HG03439 (cell line): ENCODE measurements at regions not wholly inside any gene's neighbourhood (a gene's known extent, or its start where the extent isn't known, plus 50 kb on each side); places are given as distances from the start of the nearest gene placed in this dataset.

Experiments used
- ATAC-seq: cut with Tn5 transposase; IDR thresholded peaks from one replicate; pipeline ENCODE4 v1.9.1; 2021; ENCODE audit warnings: mild to moderate bottlenecking, moderate library complexity; ENCODE audit not compliant: unreplicated experiment

DNA sequence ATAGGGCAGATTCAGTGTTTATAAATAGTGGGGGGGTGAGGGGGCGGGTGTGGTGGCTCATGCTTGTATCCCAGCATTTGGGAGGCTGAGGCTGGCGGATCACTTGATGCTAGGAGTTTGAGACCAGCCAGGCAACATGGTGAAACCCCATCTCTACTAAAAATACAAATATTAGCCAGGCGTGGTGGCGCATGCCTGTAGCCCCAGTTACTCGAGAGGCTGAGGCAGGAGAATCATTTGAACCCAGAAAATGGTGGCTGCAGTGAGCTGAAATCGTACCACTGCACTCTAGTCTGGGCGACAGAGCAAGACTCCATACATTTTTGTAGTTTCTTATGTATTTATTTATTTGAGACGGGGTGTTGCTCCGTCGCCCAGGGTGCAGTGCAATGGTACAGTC, 109.0 kb upstream of the ZNF217 start:
- no peak for ATAC-seq

DNA sequence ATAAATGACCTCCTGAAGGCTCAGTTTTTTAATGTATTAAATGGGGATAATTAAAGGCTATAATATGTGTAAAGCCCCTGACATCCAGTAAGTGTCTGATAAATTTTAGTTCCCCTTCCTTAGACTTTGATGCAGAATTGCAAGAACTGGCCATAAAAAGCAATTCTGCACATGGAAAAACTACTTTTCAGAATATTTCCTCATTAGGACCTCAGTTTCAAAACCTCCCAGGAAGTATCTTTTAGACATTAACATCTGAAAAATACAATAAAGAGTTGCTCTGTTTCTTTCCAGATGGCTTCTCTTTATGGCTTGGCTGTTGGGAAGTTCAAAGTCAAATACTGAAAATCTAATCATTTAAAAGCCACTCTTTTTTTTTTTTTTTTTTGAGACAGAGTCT, 106.3 kb upstream of the ZNF217 start:
- no peak for ATAC-seq

DNA sequence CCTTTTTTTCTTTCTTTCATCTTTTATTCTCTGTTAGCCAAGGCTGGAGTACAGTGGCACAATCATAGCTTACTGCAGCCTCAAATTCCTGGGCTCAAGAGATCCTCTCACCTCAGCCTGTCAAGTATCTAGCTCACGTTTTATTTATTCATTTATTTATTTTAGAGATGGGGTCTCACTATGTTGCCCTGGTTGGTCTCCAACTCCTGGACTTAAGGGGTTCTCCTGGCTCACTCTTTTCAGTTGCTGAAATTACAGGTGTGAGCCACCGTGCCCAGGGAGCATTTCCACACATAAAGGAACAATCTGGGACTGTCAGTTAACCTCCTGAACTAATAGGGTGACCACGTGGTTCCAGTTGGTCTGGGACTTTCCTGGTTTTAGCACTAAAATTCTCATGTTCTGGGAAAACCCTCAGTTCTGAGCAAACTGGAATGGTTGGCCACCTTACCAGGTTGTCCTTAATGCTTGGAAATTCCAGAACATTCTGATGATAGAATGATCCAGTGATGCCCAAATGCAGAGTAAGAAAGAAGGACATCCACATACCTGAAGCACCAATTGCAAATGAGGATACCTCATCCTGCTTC, 105.5 kb upstream of the ZNF217 start:
- no peak for ATAC-seq

DNA sequence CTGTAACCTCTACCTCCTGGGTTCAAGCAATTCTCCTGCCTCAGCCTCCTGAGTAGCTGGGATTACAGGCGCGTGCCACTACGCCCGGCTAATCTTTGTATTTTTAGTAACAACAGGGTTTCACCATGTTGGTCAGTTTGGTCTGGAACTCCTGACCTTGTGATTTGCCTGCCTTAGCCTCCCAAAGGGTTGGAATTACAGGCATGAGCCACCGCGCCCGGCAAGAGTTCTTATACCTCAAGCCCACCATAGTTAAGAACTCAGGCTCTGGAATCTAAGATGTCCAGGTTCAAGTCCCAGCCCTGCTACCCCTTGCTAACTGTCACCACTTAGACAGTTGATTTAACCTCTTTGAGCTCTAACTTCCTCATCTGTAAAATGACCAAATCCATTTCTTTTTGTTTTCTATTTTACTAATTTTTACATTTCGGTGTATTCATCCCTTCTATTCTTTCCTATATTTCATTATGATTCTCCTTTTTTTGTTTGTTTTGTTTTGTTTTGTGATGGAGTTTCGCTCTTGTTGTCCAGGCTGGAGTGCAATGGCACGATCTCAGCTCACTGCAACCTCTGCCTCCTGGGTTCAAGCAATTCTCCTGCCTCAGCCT, 104.8 kb upstream of the ZNF217 start:
- ATAC-seq, result no peak

DNA sequence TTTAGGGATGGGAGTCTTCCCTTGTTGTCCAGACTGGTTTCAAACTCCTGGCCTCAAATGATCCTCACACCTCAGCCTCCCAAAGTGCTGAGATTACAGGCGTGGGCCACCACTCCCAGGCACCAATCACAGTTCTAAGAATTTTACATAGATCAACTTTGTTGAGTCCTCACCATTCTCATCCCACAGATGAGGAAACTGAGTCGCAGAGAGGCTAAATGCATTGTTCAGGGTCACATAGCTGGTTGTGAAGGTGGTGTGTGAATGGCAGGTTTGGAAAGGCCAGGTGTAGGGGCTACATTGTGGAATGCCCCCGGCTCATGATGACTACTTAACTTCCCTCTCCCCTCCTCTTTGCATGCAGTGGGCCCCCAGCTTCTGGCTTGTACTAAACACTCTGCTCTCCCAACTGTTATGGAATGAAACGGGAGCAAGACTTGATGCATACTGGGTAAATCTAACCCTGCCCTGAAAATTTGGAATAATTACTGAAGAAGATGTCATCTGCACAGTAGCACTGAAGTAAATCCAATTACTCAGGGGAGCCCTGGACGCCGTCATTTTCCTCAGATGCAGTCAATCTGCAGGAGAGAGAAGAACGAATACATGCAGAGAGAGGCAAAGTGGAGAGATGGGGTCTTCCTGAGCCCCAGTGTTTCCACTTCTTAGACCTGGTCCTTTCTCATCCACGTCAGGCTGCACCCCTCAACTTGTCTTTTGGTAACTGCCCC, 102.3 kb upstream of the ZNF217 start:
- ATAC-seq, result no peak

DNA sequence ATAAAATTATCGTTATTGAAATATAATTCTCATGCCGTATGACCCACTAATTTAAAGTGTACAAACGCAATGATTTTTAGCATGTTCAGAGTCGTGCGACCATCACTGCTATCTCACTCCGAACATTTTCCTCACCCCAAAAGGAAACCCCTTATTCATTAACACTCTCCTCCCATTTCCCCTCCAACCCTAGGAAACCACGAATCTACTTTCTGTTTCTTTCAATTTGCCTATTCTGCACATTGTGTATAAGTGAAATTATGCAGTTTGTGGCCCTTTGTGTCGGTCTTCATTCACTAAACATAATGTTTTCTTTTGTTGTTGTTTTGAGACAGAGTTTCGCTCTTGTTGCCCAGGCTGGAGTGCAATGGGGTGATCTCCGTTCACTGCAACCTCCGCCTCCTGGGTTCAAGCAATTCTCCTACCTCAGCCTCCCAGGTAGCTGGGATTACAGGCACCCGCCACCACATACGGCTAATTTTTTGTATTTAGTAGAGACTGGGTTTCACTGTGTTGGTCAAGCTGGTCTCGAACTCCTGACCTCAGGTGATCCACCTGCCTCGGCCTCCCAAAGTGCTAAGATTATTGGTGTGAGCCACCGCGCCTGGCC, 99.7 kb upstream of the ZNF217 start:
- ATAC-seq, result no peak

DNA sequence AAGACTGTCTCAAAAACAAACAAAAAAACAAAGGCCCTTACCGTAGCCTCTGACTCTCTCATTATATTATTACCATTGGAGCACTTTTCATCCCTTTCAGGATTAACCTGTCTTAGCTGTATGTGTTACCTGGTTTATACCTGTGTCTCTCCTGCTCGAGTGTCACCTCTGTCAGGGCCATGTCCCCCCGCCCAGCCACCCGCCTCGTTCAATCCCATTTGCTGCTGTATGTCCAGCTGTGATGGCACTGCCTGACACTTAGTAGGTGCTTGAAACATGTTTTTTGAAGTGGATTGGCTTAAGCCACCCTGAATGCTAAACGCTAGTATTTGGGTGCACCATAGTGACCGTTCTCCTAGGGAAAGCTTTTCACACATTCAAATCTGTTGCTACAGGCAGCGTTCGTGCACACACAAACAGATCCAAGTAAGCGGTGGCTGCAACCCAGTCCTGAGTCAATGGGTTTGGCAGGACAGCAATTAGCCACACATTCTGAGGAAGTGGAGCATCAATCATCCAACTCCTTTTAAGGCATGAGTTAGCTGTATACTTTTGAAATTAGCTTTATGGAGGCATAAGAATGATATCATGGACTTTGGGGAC, 98.9 kb upstream of the ZNF217 start:
- no peak for ATAC-seq

DNA sequence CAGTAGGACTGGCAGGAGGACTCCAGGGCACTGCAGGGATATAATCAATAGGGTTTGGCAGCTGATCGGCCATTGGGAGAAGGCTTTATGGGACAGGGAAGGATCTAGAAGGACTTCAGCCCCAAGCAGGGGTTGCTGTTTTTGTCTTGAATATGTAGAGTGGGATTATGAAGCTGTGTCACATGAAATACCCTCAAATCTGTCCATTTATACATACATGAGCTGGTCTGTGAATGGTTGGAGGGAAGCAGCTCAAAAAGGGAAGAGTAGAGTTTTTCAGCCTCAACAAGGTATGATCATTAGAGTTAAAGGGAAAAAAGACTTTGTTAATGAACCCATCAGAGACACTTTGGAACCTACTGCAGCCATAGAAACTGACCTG, 98.2 kb upstream of the ZNF217 start:
- ATAC-seq, result no peak

DNA sequence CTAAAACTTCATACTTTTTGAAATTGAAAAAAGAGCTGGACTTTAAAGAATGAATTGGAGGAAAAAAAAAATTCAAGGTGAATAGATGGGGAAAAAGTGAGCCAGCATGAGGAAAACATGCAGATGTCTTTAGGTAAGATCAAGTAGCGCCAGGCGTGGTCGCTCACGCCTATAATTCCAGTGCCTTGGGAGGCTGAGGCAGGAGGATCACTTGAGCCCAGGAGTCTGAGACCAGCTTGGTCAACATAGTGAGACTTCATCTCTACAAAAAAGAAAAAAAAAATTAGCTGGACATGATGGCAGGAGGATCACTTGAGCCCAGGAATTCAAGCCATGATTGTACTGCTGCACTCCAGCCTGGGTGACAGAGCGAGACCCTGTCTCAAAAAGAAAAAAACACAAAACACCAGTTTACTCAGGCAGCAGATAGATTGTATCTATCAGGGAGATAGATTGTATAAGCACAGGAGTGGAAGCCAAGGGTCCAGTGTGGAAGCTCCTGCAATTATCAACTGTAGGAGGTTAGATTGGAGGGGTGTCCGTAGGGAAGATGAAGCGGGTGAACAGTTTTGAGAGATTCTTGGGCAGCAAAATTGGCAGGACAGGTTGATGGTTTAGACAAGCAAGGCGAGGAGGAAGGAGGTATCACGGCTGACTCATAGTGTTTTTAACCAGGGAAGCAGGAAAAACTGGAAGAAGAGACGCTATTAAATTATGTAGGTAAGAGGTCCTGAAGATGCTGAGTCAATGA, 97.6 kb upstream of the ZNF217 start:
- ATAC-seq, result no peak

DNA sequence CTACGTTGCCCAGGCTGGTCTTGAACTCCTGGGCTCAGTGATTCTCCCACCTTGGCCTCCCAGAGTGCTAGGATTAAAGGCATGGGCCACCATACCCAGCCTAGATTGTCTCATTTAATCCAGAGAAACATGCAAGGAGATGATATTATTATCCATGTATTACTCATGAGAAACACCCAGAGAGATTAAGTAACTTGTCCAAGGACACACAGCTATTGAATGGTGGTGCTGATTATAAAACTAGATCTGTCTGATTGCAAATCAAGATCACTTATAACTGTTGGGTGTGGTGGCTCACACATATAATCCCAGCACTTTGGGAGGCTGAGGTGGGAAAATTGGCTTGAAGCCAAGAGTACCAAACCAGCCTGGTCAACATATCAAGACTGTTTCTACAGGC, 94.4 kb upstream of the ZNF217 start:
- ATAC-seq, result no peak

DNA sequence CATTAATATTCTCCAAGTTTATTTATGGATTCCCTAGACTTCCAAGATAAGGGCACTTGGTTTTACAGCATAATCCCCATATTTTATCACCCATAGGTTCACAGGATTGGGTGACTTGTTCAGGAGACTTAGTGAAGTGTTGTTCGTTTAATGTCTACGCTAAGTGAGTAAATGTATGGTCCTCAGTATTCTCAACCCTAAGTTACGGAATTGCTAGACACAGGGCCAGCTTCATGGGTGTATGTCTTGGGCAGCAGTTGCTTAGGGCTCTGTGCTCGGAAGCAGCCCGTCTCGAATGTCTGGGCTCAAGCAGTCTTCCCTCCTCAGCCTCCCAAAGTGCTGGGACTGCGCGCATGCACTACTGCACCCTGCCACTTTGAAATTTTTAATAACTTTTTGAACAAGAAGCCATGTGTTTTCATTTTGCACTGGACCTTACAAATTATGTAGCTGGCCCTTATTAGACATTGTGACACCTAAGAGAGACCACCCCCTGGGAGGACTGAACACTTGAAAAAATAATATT, 91.5 kb upstream of the ZNF217 start:
- no peak for ATAC-seq

DNA sequence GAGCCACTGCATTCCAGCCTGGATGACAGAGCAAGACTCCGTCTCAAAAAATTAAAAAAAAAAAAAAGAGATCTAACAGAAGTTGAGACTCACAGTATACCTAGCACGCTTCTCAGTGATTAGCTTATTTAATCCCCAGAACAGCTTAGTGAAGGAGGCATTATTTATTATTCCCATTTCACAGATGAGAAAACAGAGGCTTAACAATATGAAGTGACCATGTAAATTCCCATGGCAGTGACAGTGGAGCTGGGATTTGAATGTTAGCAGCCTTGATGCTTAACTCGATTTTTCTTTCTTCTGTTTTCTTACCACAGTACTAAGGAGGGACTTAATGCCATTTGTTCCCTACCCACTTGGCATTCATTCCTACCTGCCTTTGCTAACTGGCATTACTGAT, 89.9 kb upstream of the ZNF217 start:
- ATAC-seq, result no peak

DNA sequence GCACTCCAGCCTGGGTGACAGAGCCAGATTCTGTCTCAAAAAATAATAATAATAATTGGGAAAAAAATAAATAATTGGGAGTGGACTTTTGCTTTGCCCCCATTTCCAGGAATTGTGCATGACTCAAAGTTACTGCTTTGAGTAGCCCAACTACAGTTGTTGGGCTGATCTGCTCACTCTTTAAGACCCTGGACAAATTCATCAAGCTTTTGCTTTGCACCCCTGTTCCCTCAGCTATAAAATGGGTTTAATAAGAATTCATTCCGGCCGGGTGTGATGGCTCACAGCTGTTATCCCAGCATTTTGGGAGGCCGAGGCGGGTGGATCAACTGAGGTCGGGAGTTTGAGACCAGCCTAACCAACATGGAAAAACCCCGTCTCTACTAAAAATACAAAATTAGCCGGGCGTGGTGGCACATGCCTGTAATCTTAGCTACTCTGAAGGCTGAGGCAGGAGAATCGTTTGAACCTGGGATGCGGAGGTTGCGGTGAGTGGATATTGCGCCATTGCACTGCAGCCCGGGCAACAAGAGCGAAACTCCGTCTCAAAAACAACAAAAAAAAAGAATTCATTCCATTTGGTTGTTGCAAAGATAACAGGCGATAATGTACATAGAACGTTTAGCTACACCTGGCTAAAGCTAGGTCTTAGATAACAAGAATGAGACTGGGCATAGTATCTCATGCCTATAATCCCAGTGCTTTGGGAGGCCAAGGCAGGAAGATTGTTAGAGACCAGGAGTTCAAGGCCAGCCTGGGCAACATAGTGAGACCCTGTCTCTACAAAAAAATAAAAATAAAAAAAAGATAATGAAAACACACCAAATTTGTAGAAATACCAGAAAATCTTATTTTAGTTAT, 87.9 kb upstream of the ZNF217 start:
- no peak for ATAC-seq

DNA sequence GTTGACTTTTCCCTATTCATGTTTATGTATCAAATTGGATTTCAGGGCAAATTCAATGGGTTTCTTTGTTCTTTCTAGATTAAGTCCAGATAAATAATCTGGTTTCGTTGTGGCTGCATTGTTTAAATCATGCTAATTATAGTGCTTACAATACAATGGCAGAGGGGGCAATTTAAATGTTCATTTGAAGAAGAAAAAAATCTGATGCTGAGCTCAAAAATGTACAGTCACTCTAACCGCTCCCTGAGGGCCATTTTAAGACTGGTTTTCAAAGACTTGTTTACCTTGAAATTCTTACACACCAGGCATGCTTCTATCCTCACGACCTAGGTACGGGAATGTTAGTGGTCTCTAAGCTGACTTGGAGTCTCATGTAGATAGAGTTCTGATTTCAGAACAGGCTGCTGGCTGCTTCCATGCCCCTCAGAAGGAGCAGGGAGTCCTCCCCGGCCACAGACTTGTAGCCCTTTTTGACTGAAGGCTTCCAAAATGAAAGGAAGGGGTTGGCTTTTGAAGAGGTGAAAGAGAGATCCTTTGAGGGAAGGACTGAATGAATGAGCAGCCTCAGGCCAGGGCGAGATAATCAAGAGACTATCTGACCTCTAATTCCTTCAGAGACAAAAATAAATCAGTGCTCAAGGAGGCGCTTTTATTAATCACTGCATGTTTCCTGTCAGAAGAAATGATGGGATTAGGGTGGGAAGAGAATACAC, 86.1 kb upstream of the ZNF217 start:
- no peak for ATAC-seq

DNA sequence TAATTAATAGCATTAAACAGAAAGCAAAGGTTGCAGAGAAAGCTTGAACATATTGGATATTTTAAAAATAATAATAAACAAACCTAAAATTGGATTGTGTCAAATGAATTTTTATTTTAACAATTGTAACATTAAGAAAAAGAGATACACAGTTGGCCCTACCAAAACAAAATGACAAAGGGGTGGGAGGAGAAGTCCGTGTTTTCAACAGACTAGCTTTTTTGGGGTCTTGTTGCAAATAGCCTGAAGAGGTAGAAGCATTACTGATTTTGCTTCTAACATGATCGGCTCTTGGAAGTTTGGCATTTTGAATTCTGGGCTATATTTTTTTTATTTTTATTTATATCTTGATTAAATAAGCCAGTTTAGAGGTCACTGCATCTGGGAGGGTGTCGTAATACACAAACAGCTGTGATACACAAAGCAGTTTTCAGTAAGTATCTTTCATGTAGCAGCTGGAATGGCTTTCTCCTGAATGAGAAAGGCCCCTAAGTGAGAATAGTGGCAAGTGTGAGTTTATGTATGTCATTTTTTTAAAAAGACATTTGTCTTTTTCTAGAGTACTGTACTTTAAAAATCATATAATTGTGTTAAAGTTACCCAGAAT, 85.5 kb upstream of the ZNF217 start:
- ATAC-seq, result no peak

DNA sequence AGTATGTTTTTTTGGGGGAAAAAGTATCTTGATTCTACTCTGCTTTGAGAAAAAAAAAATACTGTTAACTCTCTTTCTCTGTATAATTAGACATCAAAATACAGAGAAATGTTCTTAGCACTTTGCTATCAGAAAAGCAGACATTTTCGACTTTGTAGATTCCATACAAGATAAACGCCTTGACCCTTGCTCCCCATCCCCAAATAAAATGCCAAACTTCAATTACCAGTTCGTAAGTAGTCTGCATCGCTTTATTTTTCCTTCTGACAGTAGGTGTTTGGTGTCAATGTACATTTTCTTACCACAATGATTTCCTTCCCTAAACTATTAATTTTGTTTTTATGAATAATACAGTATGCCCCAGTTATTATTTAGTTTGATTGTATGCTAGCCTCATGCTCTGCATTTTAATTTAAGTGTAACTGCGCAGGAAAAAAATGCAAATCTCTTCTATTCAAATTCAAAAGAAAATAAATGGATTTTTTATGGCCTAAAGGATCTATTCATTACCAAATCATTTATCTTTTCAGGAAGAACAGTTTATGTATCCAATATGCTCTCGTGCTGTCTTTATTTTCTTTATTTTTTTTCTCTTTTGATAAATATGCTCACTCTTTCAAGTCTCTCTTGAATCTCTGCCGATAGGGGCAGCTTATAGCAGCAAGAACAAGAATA, 84.8 kb upstream of the ZNF217 start:
- no peak for ATAC-seq

DNA sequence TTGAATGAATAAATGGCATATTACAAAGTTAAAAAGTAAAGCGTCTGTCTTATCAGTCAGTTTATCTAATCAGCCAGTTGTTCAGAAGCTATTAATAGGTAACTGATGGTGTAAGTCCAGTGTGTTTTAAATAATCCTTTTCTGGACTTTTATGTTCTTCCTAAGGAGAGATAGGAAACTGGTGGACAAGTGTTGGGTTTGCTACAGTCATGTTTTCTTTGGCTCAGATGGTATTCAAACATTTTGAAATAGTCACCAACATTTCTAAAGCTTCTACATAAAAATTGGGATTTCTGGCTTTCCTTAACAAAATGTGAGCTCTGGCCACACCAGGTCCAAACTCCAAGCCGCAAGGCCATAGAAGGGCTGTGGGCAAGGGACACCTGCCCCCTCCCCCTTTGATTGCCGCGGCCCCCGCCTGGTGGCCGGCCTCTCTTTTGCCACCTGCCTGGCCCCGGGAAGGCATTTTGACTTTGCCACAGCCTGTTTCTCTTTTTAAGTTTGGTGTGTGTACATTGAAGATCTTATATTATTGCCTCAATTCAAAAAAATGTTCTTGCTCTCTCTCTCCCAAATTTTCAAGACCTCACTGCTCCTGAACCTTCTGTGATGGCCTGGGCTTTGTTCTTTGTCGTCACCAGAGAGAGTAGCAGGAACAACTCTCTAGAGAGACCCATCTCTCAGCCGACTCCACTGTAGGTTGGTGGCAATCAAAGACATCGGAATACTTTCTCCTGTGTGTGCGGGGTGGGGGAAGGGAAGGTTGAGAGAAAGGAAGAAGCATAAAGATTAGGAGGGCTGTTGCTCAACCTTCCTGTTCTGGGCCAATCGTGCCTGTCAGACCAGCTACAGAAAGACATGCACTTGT, 84.0 kb upstream of the ZNF217 start:
- no peak for ATAC-seq
